ENCODE measurements at regions not wholly inside any gene's neighbourhood (a gene's known extent, or its start where the extent isn't known, plus 50 kb on each side); places are given as distances from the start of the nearest gene placed in this dataset.
A peak's percentile ranks its signal among the peaks of the same experiment; 100 is the strongest.

DNA sequence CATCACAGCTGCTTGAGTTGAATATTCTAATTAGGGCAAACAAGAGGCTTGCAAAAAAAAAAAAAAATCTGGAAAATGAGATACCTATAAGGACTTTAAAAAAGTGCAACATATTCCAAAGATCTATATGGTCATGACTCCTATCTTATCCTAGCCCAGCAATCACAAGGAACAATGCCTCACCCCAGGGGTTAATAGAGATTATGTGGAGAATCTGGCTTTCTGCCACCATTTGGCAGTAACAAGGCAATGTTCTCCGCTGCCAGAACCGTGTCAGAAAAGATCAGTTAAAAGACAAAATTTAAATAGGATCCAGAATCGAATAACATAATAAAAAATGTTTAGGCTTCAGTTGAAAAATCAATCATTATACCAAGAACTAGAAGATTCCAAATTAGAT is 1643.2 kb upstream of the PRR20A start:
- H3K4me1 Mint-ChIP-seq (ENCODE audit: low read depth), result peaks cover 2% of the 10 kb centered on the region
- TF ChIP-seq, protein P1, sequence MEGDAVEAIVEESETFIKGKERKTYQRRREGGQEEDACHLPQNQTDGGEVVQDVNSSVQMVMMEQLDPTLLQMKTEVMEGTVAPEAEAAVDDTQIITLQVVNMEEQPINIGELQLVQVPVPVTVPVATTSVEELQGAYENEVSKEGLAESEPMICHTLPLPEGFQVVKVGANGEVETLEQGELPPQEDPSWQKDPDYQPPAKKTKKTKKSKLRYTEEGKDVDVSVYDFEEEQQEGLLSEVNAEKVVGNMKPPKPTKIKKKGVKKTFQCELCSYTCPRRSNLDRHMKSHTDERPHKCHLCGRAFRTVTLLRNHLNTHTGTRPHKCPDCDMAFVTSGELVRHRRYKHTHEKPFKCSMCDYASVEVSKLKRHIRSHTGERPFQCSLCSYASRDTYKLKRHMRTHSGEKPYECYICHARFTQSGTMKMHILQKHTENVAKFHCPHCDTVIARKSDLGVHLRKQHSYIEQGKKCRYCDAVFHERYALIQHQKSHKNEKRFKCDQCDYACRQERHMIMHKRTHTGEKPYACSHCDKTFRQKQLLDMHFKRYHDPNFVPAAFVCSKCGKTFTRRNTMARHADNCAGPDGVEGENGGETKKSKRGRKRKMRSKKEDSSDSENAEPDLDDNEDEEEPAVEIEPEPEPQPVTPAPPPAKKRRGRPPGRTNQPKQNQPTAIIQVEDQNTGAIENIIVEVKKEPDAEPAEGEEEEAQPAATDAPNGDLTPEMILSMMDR (IDR thresholded peaks at IDR 0.05; ENCODE audit: unreplicated experiment), result no peak
- H3K27ac Mint-ChIP-seq, result no peak overlapping the region
- H3K36me3 Mint-ChIP-seq (ENCODE audit: insufficient read depth), result no peaks in the 10 kb centered on the region
- no peaks in the 10 kb centered on the region for H3K27me3 Mint-ChIP-seq
- DNase-seq (ENCODE audit: low spot score, unreplicated experiment), result no peak
- H3K9me3 Mint-ChIP-seq (ENCODE audit: low read depth), result no peaks in the 10 kb centered on the region
- no peak overlapping the region for H3K4me3 Mint-ChIP-seq (ENCODE audit: low read depth)

DNA sequence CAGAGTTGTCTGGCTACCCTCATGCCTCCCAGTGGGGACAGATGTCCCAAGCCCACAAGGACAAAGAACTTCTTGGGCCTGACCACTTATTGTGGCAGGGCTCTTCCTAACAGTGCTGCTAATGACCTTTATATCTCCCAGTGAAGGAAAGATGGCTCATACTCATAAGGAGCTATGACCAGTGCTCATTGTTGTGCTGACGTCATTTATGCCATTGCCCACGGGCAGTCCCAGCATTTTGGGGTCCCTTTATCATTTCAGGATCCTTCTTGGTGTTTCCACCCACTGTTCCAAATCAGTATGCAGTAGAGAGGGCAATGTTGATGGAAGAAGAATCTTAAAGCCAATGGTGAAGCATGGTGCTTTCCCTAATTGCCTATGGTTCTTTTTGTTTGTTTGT is 1640.0 kb upstream of the PRR20A start:
- no peak for DNase-seq (ENCODE audit: low spot score, unreplicated experiment)
- Mint-ChIP-seq H3K27me3 (no peaks in the 10 kb centered on the region), H3K36me3 (ENCODE audit: insufficient read depth) (no peaks in the 10 kb centered on the region), H3K4me3 (ENCODE audit: low read depth) (no peak overlapping the region), H3K4me1 (ENCODE audit: low read depth) (peaks cover 2% of the 10 kb centered on the region), H3K9me3 (ENCODE audit: low read depth) (peaks cover 15% of the 10 kb centered on the region), H3K27ac (no peak overlapping the region)
- TF ChIP-seq, protein P1 (IDR thresholded peaks at IDR 0.05; ENCODE audit: unreplicated experiment), result no peak

DNA sequence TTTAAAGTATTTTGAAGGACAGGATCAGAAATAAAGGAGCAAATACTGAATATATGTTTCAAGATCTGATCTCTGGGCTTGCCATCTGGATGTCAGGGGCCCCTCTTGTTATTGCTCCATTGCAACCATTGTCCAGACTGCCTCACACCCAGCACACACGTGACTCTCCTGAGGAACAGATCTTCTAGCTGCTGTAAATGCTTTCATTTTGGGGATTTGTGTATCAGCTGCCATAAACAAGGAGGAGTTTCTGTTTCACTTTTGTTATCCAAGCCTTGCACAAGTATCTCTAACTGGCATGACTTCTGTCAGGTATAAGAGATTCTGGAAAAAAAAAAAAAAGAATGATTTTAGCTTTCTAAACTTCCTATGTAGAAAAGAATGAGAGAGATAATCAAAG is 1624.1 kb upstream of the PRR20A start:
- Mint-ChIP-seq H3K4me1 (ENCODE audit: low read depth) (no peaks in the 10 kb centered on the region), H3K27ac (no peak overlapping the region), H3K36me3 (ENCODE audit: insufficient read depth) (no peaks in the 10 kb centered on the region), H3K4me3 (ENCODE audit: low read depth) (no peak overlapping the region), H3K27me3 (no peaks in the 10 kb centered on the region), H3K9me3 (ENCODE audit: low read depth) (no peaks in the 10 kb centered on the region)
- no peak for DNase-seq (ENCODE audit: low spot score, unreplicated experiment)
- TF ChIP-seq, protein P1 (IDR thresholded peaks at IDR 0.05; ENCODE audit: unreplicated experiment), result no peak

DNA sequence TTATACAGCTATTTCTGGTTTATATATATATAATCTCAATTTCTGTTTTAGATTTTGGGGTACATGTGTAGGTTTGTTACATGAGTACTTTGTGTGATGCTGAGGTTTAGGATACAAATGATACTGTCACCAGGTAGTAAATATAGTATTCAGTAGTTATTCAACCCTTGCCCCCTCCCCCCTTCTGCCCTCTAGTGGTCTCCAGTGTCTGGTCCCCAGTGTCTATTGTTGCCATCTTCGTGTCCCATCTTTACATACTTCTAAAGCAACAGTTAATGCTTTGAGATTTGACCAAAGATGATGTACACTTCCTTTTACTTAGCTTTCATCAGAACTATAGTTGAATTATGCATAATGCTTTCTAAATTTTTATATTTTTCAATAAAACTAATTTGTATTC is 1623.4 kb upstream of the PRR20A start:
- H3K27me3 Mint-ChIP-seq, result no peaks in the 10 kb centered on the region
- no peak overlapping the region for H3K4me3 Mint-ChIP-seq (ENCODE audit: low read depth)
- H3K27ac Mint-ChIP-seq, result no peak overlapping the region
- no peaks in the 10 kb centered on the region for H3K4me1 Mint-ChIP-seq (ENCODE audit: low read depth)
- no peak for DNase-seq (ENCODE audit: low spot score, unreplicated experiment)
- TF ChIP-seq, protein P1 (IDR thresholded peaks at IDR 0.05; ENCODE audit: unreplicated experiment), result peak; percentile 48
- H3K9me3 Mint-ChIP-seq (ENCODE audit: low read depth), result no peaks in the 10 kb centered on the region
- no peaks in the 10 kb centered on the region for H3K36me3 Mint-ChIP-seq (ENCODE audit: insufficient read depth)

DNA sequence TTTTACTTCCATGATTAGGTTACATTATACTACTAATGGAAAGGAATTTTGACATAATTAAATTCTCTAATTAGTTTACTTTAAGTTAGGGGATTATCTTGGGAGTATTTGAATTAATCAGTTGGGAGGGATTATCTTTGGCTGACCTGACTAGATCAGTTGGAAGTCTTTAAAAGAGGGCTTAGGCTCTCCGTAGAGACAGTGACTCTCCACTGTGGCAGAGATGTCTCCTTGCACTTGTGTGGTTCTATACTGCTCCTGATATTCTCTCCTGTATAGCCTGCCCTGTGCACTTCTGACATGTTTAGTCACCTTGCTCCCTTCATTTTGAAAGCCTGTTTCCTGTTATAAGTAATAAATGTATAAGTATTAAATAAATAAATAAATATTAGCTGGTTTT is 1612.3 kb upstream of the PRR20A start:
- H3K36me3 Mint-ChIP-seq (ENCODE audit: insufficient read depth), result no peaks in the 10 kb centered on the region
- no peak for DNase-seq (ENCODE audit: low spot score, unreplicated experiment)
- no peaks in the 10 kb centered on the region for H3K27me3 Mint-ChIP-seq

More for the DNA sequence above, 1612.3 kb upstream of the PRR20A start:
- Mint-ChIP-seq H3K4me3 (ENCODE audit: low read depth) (no peak overlapping the region), H3K27ac (no peak overlapping the region), H3K4me1 (ENCODE audit: low read depth) (peaks cover 3% of the 10 kb centered on the region), H3K9me3 (ENCODE audit: low read depth) (peaks cover 3% of the 10 kb centered on the region)
- TF ChIP-seq, protein P1 (IDR thresholded peaks at IDR 0.05; ENCODE audit: unreplicated experiment), result no peak
